Upper lobe of right lung (tissue), 1 donor: ENCODE measurements at regions not wholly inside any gene's neighbourhood (a gene's known extent, or its start where the extent isn't known, plus 50 kb on each side); places are given as distances from the start of the nearest gene placed in this dataset.

Experiments used
- ATAC-seq: fragments of 200-7000 bp; cut with Tn5 transposase; one replicate; pipeline ENCODE4 v1.9.1; 2020; ENCODE audit warnings: mild to moderate bottlenecking, moderate library complexity
- DNase-seq: peaks from one replicate; pipeline ENCODE4 v3.0.0-alpha.2; 2020
- H3K27ac ChIP-seq: fragments of 200-600 bp; one replicate; pipeline ENCODE4 v1.8.0; 2022
- H3K27me3 ChIP-seq: fragments of 200-600 bp; one replicate; pipeline ENCODE4 v1.8.0; 2022; ENCODE audit warnings: mild to moderate bottlenecking
- H3K36me3 ChIP-seq: fragments of 200-600 bp; one replicate; pipeline ENCODE4 v1.8.0; 2022
- H3K4me1 ChIP-seq: fragments of 200-600 bp; one replicate; pipeline ENCODE4 v1.8.0; 2022
- H3K4me3 ChIP-seq: fragments of 200-600 bp; one replicate; pipeline ENCODE4 v1.8.0; 2022; ENCODE audit warnings: mild to moderate bottlenecking
- H3K9me3 ChIP-seq: fragments of 200-600 bp; one replicate; pipeline ENCODE4 v1.8.0; 2022
- CTCF ChIP-seq: fragments of 200-600 bp; IDR thresholded peaks from one replicate; pipeline ENCODE4 v1.8.0; 2022; ENCODE audit warnings: antibody characterized with exemption
- intact Hi-C: fragments of 100-400 bp; cut with DNase I; formaldehyde crosslinking; loops from one replicate; pipeline ENCODE4 v1.11.0; 2022
- donor health status: DM: no; HTN: yes; CAD: no; lungs with severe emphysema.

- Histone ChIP-seq H3K9me3 (peaks cover 9% of the 10 kb centered on the region), H3K4me1 (no peaks in the 10 kb centered on the region), H3K27ac (no peak overlapping the region), H3K27me3 (no peaks in the 10 kb centered on the region), H3K4me3 (no peak overlapping the region), H3K36me3 (no peaks in the 10 kb centered on the region)
- TF ChIP-seq CTCF, result no peak
- no peak for ATAC-seq
- no peak for DNase-seq
- intact Hi-C loops, result no loop called here
These were observed 158.9 kb upstream of the OLIG3 start for GRCh38 chr6:137652961-137653705.

GRCh38 chr6:137653706-137654059 lies 159.5 kb upstream of the OLIG3 start:
- Histone ChIP-seq H3K4me1 (no peaks in the 10 kb centered on the region), H3K27ac (no peak overlapping the region), H3K4me3 (no peak overlapping the region), H3K27me3 (no peaks in the 10 kb centered on the region), H3K36me3 (no peaks in the 10 kb centered on the region), H3K9me3 (peaks cover 9% of the 10 kb centered on the region)
- intact Hi-C loops, result no loop called here
- no peak for TF ChIP-seq CTCF
- DNase-seq, result no peak
- ATAC-seq, result no peak

- TF ChIP-seq CTCF, result no peak
- ATAC-seq (no peak), DNase-seq (no peak)
- H3K9me3 ChIP-seq, result peaks cover 9% of the 10 kb centered on the region
- H3K27ac ChIP-seq, result no peak overlapping the region
- intact Hi-C loops, result no loop called here
- no peaks in the 10 kb centered on the region for H3K27me3 ChIP-seq
- H3K36me3 ChIP-seq, result no peaks in the 10 kb centered on the region
- H3K4me1 ChIP-seq, result no peaks in the 10 kb centered on the region
- no peak overlapping the region for H3K4me3 ChIP-seq
These were observed 160.3 kb upstream of the OLIG3 start for GRCh38 chr6:137654365-137654981.

GRCh38 chr6:137655291-137655690 lies 161.1 kb upstream of the OLIG3 start:
- DNase-seq (no peak), ATAC-seq (no peak)
- Histone ChIP-seq H3K27me3 (no peaks in the 10 kb centered on the region), H3K36me3 (no peaks in the 10 kb centered on the region), H3K4me1 (no peaks in the 10 kb centered on the region), H3K27ac (no peak overlapping the region), H3K9me3 (peaks cover 9% of the 10 kb centered on the region), H3K4me3 (no peak overlapping the region)
- intact Hi-C loops, result no loop called here
- TF ChIP-seq CTCF, result no peak

- TF ChIP-seq CTCF, result no peak
- no peak for ATAC-seq
- DNase-seq, result no peak
- intact Hi-C loops, result no loop called here
- H3K27me3 ChIP-seq, result no peaks in the 10 kb centered on the region
- no peak overlapping the region for H3K27ac ChIP-seq
- no peak overlapping the region for H3K4me3 ChIP-seq
- H3K4me1 ChIP-seq, result no peaks in the 10 kb centered on the region
- peaks cover 9% of the 10 kb centered on the region for H3K9me3 ChIP-seq
- H3K36me3 ChIP-seq, result no peaks in the 10 kb centered on the region
These were observed 162.5 kb upstream of the OLIG3 start for GRCh38 chr6:137656735-137657134.
